Esophagus muscularis mucosa (tissue), 4 donors: ENCODE measurements at regions not wholly inside any gene's neighbourhood (a gene's known extent, or its start where the extent isn't known, plus 50 kb on each side); places are given as distances from the start of the nearest gene placed in this dataset.

Experiments
- DNase-seq: peaks from one replicate; pipeline ENCODE4 v3.0.0-alpha.2; 2017; ENCODE audit errors: extremely low spot score
- H3K27ac ChIP-seq, 4 donors: fragments of 200-600 bp; sonication (generic); replicated peaks in 1 of 4; 1 replicate in 3 of 4; 2 replicates in 1 of 4; pipeline ENCODE4 v1.5.1; 2016 to 2019; ENCODE audit warnings: mild to moderate bottlenecking in 1 of 4
- H3K27me3 ChIP-seq, 4 donors: fragments of 200-600 bp; sonication (generic); one replicate each; pipeline versions ENCODE4 v1.5.1 to v1.6.0; 2016 to 2019
- H3K36me3 ChIP-seq, 4 donors: fragments of 200-600 bp; sonication (generic); one replicate each; pipeline ENCODE4 v1.5.1; 2016 to 2019
- H3K4me1 ChIP-seq, 4 donors: fragments of 200-600 bp; sonication (generic); one replicate each; pipeline ENCODE4 v1.5.1; 2016 to 2019
- H3K4me3 ChIP-seq, 4 donors: fragments of 200-600 bp; sonication (generic); 1 replicate in 2 of 4; 2 replicates in 2 of 4; pipeline ENCODE4 v1.5.1; 2016 to 2019; ENCODE audit warnings: mild to moderate bottlenecking in 4 of 4, moderate library complexity in 1 of 4
- H3K9me3 ChIP-seq, 4 donors: fragments of 200-600 bp; sonication (generic); 1 replicate in 3 of 4; 2 replicates in 1 of 4; pipeline ENCODE4 v1.5.1; 2016 to 2019
- CTCF ChIP-seq, 3 experiments: fragments of 200-600 bp in 2 of 3; fragments of 450-650 bp in 1 of 3; sonication (generic) in 2 of 3; IDR thresholded peaks; one replicate each; pipeline ENCODE4 v1.5.1; 2017 to 2019; ENCODE audit warnings: antibody characterized with exemption in 3 of 3, mild to moderate bottlenecking in 2 of 3, moderate library complexity in 1 of 3
- EP300 ChIP-seq: sonication (generic); formaldehyde crosslinking; IDR thresholded peaks from one replicate; pipeline ENCODE4 v1.6.1; 2017; ENCODE audit warnings: antibody characterized with exemption
- POLR2A ChIP-seq: fragments of 450-650 bp; IDR thresholded peaks from one replicate; pipeline ENCODE4 v1.6.1; 2017; ENCODE audit warnings: antibody characterized with exemption, moderate library complexity, mild to moderate bottlenecking, low read depth
- POLR2AphosphoS5 ChIP-seq, 2 donors: sonication (generic); formaldehyde crosslinking; IDR thresholded peaks; one replicate each; pipeline ENCODE4 v1.6.1; 2017; ENCODE audit warnings: antibody characterized with exemption in 2 of 2
- WGBS: methylation state at CpG from one replicate; pipeline ENCODE4 v1.1.5; 2018; 5-methylcytosine and 5-hydroxymethylcytosine counted together
- intact Hi-C: fragments of 100-400 bp; cut with DNase I; formaldehyde crosslinking; loops from one replicate; pipeline ENCODE4 v1.15.1; 2023

DNA sequence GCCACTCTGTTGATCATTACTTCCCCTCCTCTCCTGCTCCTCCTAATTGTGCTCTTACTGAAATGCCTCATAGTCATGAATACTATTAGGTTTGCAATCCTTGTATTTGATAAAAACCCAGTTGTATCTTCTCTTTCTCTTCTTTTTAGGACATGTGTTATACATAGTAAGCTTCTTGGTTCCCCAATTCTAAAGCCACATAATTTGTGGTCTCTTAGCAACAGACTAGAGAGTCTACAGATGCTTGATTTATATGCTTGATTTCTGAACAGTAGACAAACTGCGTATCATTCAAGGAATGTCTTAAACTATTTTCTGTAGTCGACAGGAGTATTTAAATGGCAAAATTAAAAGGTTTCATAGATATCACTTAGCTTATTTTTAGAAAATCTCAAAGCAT, 1598.9 kb downstream of the PLA2G4A start:
- WGBS, result 65% methylated on average over 2 of the region's 2 CpGs
- H3K4me1 ChIP-seq, result no peaks in the 10 kb centered on the region
- no peaks in the 10 kb centered on the region for H3K27me3 ChIP-seq
- no peaks in the 10 kb centered on the region for H3K9me3 ChIP-seq
- intact Hi-C loops, result no loop called here
- TF ChIP-seq POLR2AphosphoS5 (IDR thresholded peaks at IDR 0.05) (no peak), EP300 (no peak), POLR2A (no peak), CTCF (IDR thresholded peaks at IDR 0.05) (no peak)
- no peak overlapping the region for H3K27ac ChIP-seq
- no peaks in the 10 kb centered on the region for H3K36me3 ChIP-seq
- no peak for DNase-seq
- H3K4me3 ChIP-seq, result no peak overlapping the region

DNA sequence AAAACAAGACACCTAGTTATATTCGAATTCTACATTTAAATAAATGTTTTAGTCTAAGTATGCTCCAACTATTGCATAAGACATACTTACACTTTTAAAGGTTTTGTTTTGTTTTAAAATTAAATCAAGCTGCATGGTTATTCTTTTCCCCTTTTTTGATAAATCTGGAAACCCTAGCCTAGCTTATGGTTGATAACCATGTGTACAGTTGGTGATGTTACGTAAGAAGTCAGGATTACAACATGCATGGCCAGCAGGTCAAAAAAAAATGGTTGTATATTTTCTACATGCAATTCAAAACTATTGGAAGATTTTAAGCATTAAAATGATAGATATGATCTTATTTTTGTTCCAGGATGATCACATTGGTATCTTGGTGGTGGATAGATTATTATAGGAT, 1600.6 kb downstream of the PLA2G4A start:
- H3K27ac ChIP-seq, result no peak overlapping the region
- H3K4me1 ChIP-seq, result no peaks in the 10 kb centered on the region
- no peak overlapping the region for H3K4me3 ChIP-seq
- no peak for DNase-seq
- no peaks in the 10 kb centered on the region for H3K9me3 ChIP-seq
- H3K27me3 ChIP-seq, result no peaks in the 10 kb centered on the region
- H3K36me3 ChIP-seq, result no peaks in the 10 kb centered on the region
- intact Hi-C loops, result no loop called here
- TF ChIP-seq EP300, result no peak
- TF ChIP-seq CTCF (IDR thresholded peaks at IDR 0.05), result no peak
- TF ChIP-seq POLR2A, result no peak
- no peak for TF ChIP-seq POLR2AphosphoS5 (IDR thresholded peaks at IDR 0.05)
- WGBS, result 85% methylated on average over 2 of the region's 2 CpGs

GRCh38 chr1:188432427-188432826, 1603.7 kb downstream of the PLA2G4A start:
- Histone ChIP-seq H3K9me3 (no peaks in the 10 kb centered on the region), H3K27me3 (no peaks in the 10 kb centered on the region), H3K27ac (no peak overlapping the region), H3K36me3 (no peaks in the 10 kb centered on the region), H3K4me3 (no peak overlapping the region), H3K4me1 (no peaks in the 10 kb centered on the region)
- intact Hi-C loops, result no loop called here
- no peak for DNase-seq
- 33% methylated on average over 1 of the region's 1 CpG for WGBS
- TF ChIP-seq POLR2AphosphoS5 (IDR thresholded peaks at IDR 0.05), result no peak
- no peak for TF ChIP-seq EP300
- TF ChIP-seq POLR2A, result no peak
- TF ChIP-seq CTCF (IDR thresholded peaks at IDR 0.05), result no peak

DNA sequence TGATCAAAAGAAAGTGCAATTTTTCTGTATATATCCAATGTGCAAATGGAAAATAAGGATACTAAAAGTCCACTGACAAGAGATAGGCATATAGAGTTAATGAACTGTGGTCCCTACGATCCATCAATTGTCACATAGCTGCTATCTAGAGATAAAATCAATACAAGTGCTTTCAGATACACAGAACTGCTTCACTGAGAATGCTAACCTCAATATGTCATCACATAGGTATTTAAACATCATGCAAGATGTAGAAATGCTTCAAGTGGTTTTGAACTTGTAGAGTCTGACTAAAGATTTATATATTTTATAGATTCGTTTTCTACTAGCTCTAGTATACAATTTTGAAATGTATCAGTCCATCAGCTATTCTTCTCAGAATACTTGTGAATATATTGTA, 1604.7 kb downstream of the PLA2G4A start:
- intact Hi-C loops, result no loop called here
- no peaks in the 10 kb centered on the region for H3K4me1 ChIP-seq
- 86% methylated on average over 2 of the region's 2 CpGs for WGBS
- H3K27ac ChIP-seq, result no peak overlapping the region
- no peak for DNase-seq
- no peaks in the 10 kb centered on the region for H3K27me3 ChIP-seq
- no peaks in the 10 kb centered on the region for H3K9me3 ChIP-seq
- no peaks in the 10 kb centered on the region for H3K36me3 ChIP-seq
- H3K4me3 ChIP-seq, result no peak overlapping the region
- no peak for TF ChIP-seq POLR2A

DNA sequence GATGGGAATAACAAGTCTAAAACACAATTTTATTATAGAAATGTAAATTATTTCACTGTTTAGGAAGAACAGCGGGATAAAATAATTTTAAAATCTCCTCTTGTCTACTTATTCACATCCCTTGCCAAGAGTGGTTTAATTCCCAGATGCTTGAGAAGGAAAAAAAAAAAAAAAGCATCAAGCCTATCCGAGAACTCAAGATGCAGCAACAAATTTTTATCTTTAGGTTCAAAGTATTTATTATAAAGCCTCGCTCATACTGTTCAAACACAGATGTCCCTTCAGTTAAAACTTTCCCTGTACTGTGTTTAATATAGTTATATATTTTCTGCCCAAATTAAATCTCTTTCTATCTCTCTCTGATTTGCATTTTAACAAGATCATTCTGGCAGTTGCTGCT, 1615.8 kb downstream of the PLA2G4A start:
- 55% methylated on average over 3 of the region's 3 CpGs for WGBS
- no peak overlapping the region for H3K4me3 ChIP-seq
- H3K36me3 ChIP-seq, result no peaks in the 10 kb centered on the region
- intact Hi-C loops, result no loop called here
- no peaks in the 10 kb centered on the region for H3K27me3 ChIP-seq
- no peak for DNase-seq
- H3K9me3 ChIP-seq, result no peaks in the 10 kb centered on the region
- H3K27ac ChIP-seq, result no peak overlapping the region
- no peaks in the 10 kb centered on the region for H3K4me1 ChIP-seq
- TF ChIP-seq CTCF (IDR thresholded peaks at IDR 0.05) (no peak), POLR2AphosphoS5 (IDR thresholded peaks at IDR 0.05) (no peak), POLR2A (no peak), EP300 (no peak)
